ENCODE measurements at regions not wholly inside any gene's neighbourhood (a gene's known extent, or its start where the extent isn't known, plus 50 kb on each side); places are given as distances from the start of the nearest gene placed in this dataset.

GRCh38 chr12:17204289-17205054 is 598.5 kb upstream of the LMO3 start:
- ChIA-PET POLR2A (no interaction called here), CTCF (interaction anchor here (0.6 kb wide), 1 partner anchor 226 kb away, joined by 3 read pairs; no protein-coding TSS in a partner anchor)
- in situ Hi-C loops (cut with HindIII; ENCODE audit: low pct_unique_long_range_greater_than_20kb, low sequenced_read_pairs) (no loop called here), intact Hi-C loops (cut with micrococcal nuclease; ENCODE audit: unreplicated experiment) (no loop called here)
- no peak for ATAC-seq
- no peaks in the 10 kb centered on the region for H3K36me3 ChIP-seq (ENCODE audit: control insufficient read depth, insufficient read depth, low read length)
- no TSS peak for BruUV-seq (replicated peaks)
- no peaks in the 10 kb centered on the region for H3K9me3 ChIP-seq (ENCODE audit: control insufficient read depth, insufficient read depth, low read depth, low read length)
- TF ChIP-seq TCF7L2 (IDR thresholded peaks at IDR 0.05; ENCODE audit: low read depth, low read length) (no peak), POLR2AphosphoS5 (IDR thresholded peaks at IDR 0.05; ENCODE audit: low read depth, low read length) (no peak), REST (IDR thresholded peaks at IDR 0.05; ENCODE audit: insufficient read depth in 1 of 2, low read depth in 2 of 2, low read length in 1 of 2) (no peak), SIN3A (IDR thresholded peaks at IDR 0.05; ENCODE audit: borderline replicate concordance, insufficient read depth, low read depth, low read length) (no peak)
- TF ChIP-seq, protein P1, sequence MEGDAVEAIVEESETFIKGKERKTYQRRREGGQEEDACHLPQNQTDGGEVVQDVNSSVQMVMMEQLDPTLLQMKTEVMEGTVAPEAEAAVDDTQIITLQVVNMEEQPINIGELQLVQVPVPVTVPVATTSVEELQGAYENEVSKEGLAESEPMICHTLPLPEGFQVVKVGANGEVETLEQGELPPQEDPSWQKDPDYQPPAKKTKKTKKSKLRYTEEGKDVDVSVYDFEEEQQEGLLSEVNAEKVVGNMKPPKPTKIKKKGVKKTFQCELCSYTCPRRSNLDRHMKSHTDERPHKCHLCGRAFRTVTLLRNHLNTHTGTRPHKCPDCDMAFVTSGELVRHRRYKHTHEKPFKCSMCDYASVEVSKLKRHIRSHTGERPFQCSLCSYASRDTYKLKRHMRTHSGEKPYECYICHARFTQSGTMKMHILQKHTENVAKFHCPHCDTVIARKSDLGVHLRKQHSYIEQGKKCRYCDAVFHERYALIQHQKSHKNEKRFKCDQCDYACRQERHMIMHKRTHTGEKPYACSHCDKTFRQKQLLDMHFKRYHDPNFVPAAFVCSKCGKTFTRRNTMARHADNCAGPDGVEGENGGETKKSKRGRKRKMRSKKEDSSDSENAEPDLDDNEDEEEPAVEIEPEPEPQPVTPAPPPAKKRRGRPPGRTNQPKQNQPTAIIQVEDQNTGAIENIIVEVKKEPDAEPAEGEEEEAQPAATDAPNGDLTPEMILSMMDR (IDR thresholded peaks at IDR 0.05): no peak
- no peak overlapping the region for H3K27ac ChIP-seq (ENCODE audit: low read length)
- no peaks in the 10 kb centered on the region for H3K4me1 ChIP-seq (ENCODE audit: control insufficient read depth, insufficient read depth, low read length)
- DNase-seq (ENCODE audit: low read depth, low spot score): no peak
- no peak overlapping the region for H3K4me3 ChIP-seq (ENCODE audit: low read depth in 2 of 2, low read length in 2 of 2)
- H3K27me3 ChIP-seq (ENCODE audit: control insufficient read depth, insufficient read depth, low read length): no peaks in the 10 kb centered on the region

DNA sequence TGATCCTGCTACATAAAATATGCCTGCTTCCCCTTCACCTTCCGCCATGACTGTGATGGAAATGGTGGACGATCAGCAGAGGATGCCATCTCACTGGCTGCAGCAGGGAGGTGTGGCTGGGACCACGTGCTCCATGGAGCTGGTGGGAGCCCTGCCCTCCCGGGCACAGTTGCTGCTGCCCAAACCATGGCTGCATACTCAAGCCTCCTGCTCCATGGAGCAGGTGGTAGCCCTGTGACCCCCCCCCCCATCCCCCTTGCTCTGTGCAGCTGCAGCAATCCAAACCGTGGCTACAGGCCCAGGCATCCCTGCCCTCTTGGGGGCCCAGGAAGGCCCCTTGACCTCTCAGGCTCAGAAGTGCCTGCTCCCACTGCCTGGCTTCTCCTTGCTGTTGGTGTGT is 597.5 kb upstream of the LMO3 start:
- no peak for ATAC-seq
- TF ChIP-seq POLR2AphosphoS5 (IDR thresholded peaks at IDR 0.05; ENCODE audit: low read depth, low read length) (no peak), SIN3A (IDR thresholded peaks at IDR 0.05; ENCODE audit: borderline replicate concordance, insufficient read depth, low read depth, low read length) (no peak), REST (IDR thresholded peaks at IDR 0.05; ENCODE audit: insufficient read depth in 1 of 2, low read depth in 2 of 2, low read length in 1 of 2) (no peak), TCF7L2 (IDR thresholded peaks at IDR 0.05; ENCODE audit: low read depth, low read length) (no peak)
- TF ChIP-seq, protein P1 (IDR thresholded peaks at IDR 0.05): no peak
- H3K9me3 ChIP-seq (ENCODE audit: control insufficient read depth, insufficient read depth, low read depth, low read length): no peaks in the 10 kb centered on the region
- no peaks in the 10 kb centered on the region for H3K4me1 ChIP-seq (ENCODE audit: control insufficient read depth, insufficient read depth, low read length)
- H3K27me3 ChIP-seq (ENCODE audit: control insufficient read depth, insufficient read depth, low read length): no peaks in the 10 kb centered on the region
- no peaks in the 10 kb centered on the region for H3K36me3 ChIP-seq (ENCODE audit: control insufficient read depth, insufficient read depth, low read length)
- no TSS peak for BruUV-seq (replicated peaks)
- H3K27ac ChIP-seq (ENCODE audit: low read length): no peak overlapping the region
- CTCF ChIA-PET: no interaction called here
- no peak overlapping the region for H3K4me3 ChIP-seq (ENCODE audit: low read depth in 2 of 2, low read length in 2 of 2)
- DNase-seq (ENCODE audit: low read depth, low spot score): no peak
- intact Hi-C loops (cut with micrococcal nuclease; ENCODE audit: unreplicated experiment) (no loop called here), in situ Hi-C loops (cut with HindIII; ENCODE audit: low pct_unique_long_range_greater_than_20kb, low sequenced_read_pairs) (no loop called here)
- POLR2A ChIA-PET: no interaction called here

Data from Panc1 (cell line).